AG04449 (cell line): ENCODE measurements at regions not wholly inside any gene's neighbourhood (a gene's known extent, or its start where the extent isn't known, plus 50 kb on each side); places are given as distances from the start of the nearest gene placed in this dataset.

ENCODE experiments used
- CTCF ChIA-PET: fragments of 350-600 bp; formaldehyde crosslinking; extraction: SDS; loops from one replicate; lab custom pipeline; 2021; ENCODE audit warnings: antibody characterized with exemption; lab: Yijun Ruan, JAX
- POLR2A ChIA-PET: fragments of 400-600, 350-600 bp; formaldehyde crosslinking; extraction: SDS; loops from one replicate; lab custom pipeline; 2020; ENCODE audit warnings: antibody characterized with exemption, inconsistent platforms; lab: Yijun Ruan, JAX
- DNase-seq: peaks from one replicate; pipeline ENCODE4 v3.0.0-alpha.2; 2010; ENCODE audit warnings: low read depth, low spot score
- H3K4me3 ChIP-seq: 2 replicates; pipeline ENCODE4 v1.5.1; 2011; ENCODE audit warnings: low read depth, mild to moderate bottlenecking, control low read depth, low read length
- TF ChIP-seq, protein P1 (sequence below): IDR thresholded peaks from one replicate; pipeline ENCODE4 v1.5.1; 2011; ENCODE audit warnings: mild to moderate bottlenecking, moderate library complexity, low read length, control low read depth, inconsistent platforms; ENCODE audit not compliant: insufficient read depth; ENCODE audit errors: missing control alignments

DNA sequence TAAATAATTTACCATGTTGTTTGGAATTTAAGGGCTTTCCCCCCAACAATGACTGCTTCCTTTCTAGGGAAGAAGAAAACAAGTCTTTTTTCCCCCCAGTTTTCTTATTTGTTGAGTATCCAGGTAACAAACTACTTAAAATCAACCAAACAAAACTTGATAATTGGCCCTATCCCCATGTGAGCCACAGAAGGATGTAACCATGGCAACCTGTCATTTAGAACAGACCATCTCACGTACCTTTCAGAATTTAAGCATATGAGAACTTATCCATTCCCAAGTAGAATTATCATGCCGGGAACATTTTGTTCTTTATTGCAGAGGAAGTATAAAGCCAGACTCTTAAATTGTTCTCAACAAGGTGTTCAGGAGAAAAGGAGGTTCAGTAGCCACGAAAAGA is 392.3 kb downstream of the CETN3 start:
- POLR2A ChIA-PET, result no interaction called here
- DNase-seq, result no peak
- TF ChIP-seq, protein P1, sequence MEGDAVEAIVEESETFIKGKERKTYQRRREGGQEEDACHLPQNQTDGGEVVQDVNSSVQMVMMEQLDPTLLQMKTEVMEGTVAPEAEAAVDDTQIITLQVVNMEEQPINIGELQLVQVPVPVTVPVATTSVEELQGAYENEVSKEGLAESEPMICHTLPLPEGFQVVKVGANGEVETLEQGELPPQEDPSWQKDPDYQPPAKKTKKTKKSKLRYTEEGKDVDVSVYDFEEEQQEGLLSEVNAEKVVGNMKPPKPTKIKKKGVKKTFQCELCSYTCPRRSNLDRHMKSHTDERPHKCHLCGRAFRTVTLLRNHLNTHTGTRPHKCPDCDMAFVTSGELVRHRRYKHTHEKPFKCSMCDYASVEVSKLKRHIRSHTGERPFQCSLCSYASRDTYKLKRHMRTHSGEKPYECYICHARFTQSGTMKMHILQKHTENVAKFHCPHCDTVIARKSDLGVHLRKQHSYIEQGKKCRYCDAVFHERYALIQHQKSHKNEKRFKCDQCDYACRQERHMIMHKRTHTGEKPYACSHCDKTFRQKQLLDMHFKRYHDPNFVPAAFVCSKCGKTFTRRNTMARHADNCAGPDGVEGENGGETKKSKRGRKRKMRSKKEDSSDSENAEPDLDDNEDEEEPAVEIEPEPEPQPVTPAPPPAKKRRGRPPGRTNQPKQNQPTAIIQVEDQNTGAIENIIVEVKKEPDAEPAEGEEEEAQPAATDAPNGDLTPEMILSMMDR, result no peak
- H3K4me3 ChIP-seq, result no peak overlapping the region
- CTCF ChIA-PET, result no interaction called here

DNA sequence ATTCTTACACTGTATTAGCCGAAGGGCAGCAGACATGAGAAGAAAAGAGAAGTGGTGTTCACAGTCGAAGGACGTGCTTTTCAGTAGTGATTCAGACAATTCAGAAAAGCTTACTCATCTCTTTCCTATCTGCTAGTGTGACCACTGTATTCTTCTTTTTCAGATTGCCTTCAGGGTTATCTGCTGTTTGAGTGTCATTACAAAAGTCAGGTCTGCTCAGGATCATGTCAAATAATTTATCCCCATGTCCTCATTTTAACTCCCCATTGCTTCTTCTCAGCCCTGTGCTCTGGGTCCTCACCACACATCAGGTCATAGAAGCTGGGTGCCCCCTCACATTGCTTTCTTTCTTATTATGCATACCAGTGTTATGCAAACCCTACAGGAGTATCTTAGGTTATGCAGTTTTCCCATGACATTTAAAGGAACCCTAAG is 394.0 kb downstream of the CETN3 start:
- TF ChIP-seq, protein P1, result no peak
- ChIA-PET POLR2A (no interaction called here), CTCF (interaction anchor here (1.3 kb wide), 1 partner anchor 14 kb away, joined by 3 read pairs; no protein-coding TSS in a partner anchor)
- H3K4me3 ChIP-seq, result no peak overlapping the region
- no peak for DNase-seq

DNA sequence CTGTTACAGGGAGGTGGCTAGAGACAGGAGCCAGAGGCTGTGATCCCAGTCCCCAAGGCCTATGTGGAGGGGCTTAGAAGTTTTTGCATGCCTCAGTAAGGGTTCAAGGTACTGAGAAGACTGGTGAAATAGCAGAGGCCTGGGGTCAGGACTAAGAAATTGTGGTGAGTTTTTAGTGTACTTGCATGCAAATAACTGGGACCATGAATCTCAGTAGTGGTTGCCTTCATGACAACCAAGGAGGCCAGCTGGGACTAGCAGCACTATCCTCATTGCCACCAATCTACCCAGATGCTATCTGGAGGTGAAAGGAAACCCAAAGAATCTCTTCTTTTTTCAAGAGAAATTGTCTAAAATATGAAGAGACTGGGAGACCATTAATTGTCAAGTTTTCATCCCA is 395.1 kb downstream of the CETN3 start:
- POLR2A ChIA-PET, result no interaction called here
- CTCF ChIA-PET, result no interaction called here
- no peak overlapping the region for H3K4me3 ChIP-seq
- DNase-seq, result no peak
- TF ChIP-seq, protein P1, result no peak

DNA sequence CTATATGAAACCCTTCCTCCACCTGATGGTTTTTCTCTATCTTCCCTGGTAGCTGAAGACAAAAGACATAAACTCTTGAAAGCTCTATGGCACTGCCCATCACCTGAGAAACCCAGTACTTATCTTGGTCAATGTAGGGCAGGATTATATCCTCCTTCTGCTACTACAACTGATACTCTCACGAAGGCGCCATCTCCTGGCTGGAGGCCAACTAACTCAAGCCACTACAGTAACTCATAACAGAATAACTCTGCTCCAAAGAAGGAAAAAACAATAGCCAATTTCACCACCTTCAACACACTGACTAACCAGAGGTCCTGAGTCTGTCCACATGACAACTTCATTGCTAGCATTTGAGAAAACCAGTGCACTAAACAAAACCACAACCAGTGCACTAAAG is 409.2 kb downstream of the CETN3 start:
- H3K4me3 ChIP-seq, result no peak overlapping the region
- POLR2A ChIA-PET, result no interaction called here
- TF ChIP-seq, protein P1, result no peak
- CTCF ChIA-PET, result no interaction called here
- DNase-seq, result no peak

DNA sequence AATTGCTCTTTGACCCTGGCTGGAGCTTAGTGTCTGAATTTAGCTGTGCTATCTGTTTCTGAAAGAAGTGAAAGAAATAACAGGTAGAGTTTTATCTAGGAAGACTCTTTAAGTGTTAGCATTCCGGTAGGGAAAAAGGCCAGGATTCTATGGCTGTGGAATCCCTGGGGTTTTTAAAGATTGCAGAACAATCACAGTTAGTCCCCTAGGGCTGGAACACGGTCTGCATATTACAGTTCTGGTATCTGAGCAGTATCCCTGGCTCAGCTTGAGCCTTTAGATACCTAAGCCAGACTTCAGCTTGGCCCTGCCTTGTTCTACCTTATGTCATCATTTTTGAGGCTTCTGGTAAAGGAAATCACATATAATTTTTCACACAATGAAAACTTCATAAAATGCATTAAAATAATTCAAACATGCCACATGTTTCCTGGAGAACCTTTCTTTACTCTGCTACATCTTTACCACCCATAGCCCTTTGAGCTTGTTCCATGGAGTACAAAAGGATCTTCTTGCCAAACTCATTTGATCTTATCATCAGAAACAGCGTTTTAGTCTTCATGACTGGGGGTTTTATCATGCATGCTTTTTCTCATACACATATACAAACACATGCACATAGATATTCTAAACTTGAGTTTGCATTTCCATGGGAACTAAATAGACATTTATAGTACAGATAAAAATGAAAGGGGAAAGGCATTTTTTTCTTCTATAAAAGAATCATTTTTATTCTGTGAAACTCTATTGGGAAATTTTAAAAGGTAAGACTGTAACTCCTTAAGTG is 410.8 kb downstream of the CETN3 start:
- no peak for DNase-seq
- ChIA-PET POLR2A (no interaction called here), CTCF (no interaction called here)
- TF ChIP-seq, protein P1, result no peak
- no peak overlapping the region for H3K4me3 ChIP-seq

DNA sequence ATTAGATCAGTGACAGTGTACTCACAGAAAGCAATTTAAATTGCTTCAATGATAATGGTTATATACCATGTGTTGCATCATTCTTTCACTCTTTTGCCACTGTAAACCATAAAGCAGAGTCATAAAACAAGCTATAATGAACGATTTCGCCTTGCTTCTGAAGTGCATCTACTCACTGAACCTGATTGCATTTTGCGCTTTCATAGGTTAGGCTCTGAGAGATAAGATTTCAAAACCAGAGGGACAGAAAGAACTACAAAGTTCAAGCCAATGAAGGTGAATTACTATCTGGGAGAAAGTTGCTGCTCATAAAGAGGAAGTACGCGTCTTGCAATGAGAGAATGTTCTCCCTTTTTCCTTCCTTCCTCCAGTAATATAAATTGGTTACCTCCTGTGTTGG is 412.7 kb downstream of the CETN3 start:
- CTCF ChIA-PET, result no interaction called here
- POLR2A ChIA-PET, result no interaction called here

More for the DNA sequence above, 412.7 kb downstream of the CETN3 start:
- no peak overlapping the region for H3K4me3 ChIP-seq
- TF ChIP-seq, protein P1, result no peak
- DNase-seq, result no peak
